K562 (cell line): ENCODE measurements at regions not wholly inside any gene's neighbourhood (a gene's known extent, or its start where the extent isn't known, plus 50 kb on each side); places are given as distances from the start of the nearest gene placed in this dataset.
"Not testable (repeated sequence)": the region's sequence is repeated elsewhere in the genome, so short reads cannot be mapped to it uniquely, and the experiment has no call there.

Source experiments
- ATAC-seq: fragments of 200-7000 bp; cut with Tn5 transposase; 3 replicates; pipeline ENCODE4 v1.9.1; 2020; ENCODE audit warnings: moderate library complexity
- BruUV-seq: library from RNA; stranded (reverse); fragments of 400-500 nt; replicated peaks from 2 replicates; lab custom pipeline; 2021; lab: Mats Ljungman, UMichigan
- CTCF ChIA-PET: fragments of 300-600 bp; formaldehyde crosslinking; extraction: SDS; loops from one replicate; lab custom pipeline; 2021; ENCODE audit warnings: low intra/inter-chr PET ratio; lab: Yijun Ruan, JAX
- POLR2A ChIA-PET: fragments of 300-600, 350-650 bp; sonication (Branson Sonifier 250); formaldehyde crosslinking; extraction: SDS; loops from one replicate; lab custom pipeline; 2021; ENCODE audit warnings: antibody characterized with exemption, inconsistent platforms; lab: Yijun Ruan, JAX
- DNase-seq, 4 experiments: peaks; one replicate each; pipeline versions ENCODE4 v3.0.0 to v3.0.0-alpha.2; 2011 to 2018; ENCODE audit warnings: low spot score in 3 of 4, mixed read lengths in 3 of 4; ENCODE audit errors: extremely low read depth in 1 of 4
- FAIRE-seq: peaks from 2 replicates; lab custom pipeline; 2011; peaks lifted over from hg19 to GRCh38; lab: Jason Lieb, UNC
- H2AFZ ChIP-seq: 2 replicates; pipeline ENCODE4 v1.6.0; 2011; ENCODE audit warnings: low read depth, low read length, control low read depth, inconsistent platforms
- H3K27ac ChIP-seq: fragments of 200-600 bp; 3 replicates; pipeline ENCODE4 v1.8.0; 2011; ENCODE audit warnings: low read depth, mild to moderate bottlenecking, control low read depth, inconsistent platforms, low read length, moderate library complexity, mixed read lengths; ENCODE audit errors: extremely low read depth
- H3K27me3 ChIP-seq, 2 experiments: fragments of 300-600 bp in 1 of 2; 2 replicates in 1 of 2; 3 replicates in 1 of 2; pipeline versions ENCODE4 v1.6.0 to v1.8.0; 2011; ENCODE audit warnings: inconsistent platforms in 2 of 2, low read length in 2 of 2, mild to moderate bottlenecking in 1 of 2, mixed read lengths in 1 of 2, moderate library complexity in 1 of 2; ENCODE audit not compliant: control insufficient read depth in 2 of 2, insufficient read depth in 2 of 2
- H3K36me3 ChIP-seq: fragments of 300-600 bp; 3 replicates; pipeline ENCODE4 v1.8.0; 2011; ENCODE audit warnings: mild to moderate bottlenecking, low read length, inconsistent platforms; ENCODE audit not compliant: control insufficient read depth, insufficient read depth
- H3K4me1 ChIP-seq, 2 experiments: fragments of 200-600 bp in 1 of 2; replicated peaks in 1 of 2; 2 replicates in 1 of 2; 3 replicates in 1 of 2; pipeline versions ENCODE4 v1.5.1 to v1.8.0; 2011; ENCODE audit warnings: inconsistent platforms in 2 of 2, low read length in 2 of 2, mild to moderate bottlenecking in 1 of 2, mixed read lengths in 1 of 2, moderate library complexity in 1 of 2; ENCODE audit not compliant: control insufficient read depth in 2 of 2, insufficient read depth in 2 of 2
- H3K4me2 ChIP-seq: 2 replicates; pipeline ENCODE4 v1.6.1; 2011; ENCODE audit warnings: low read length, control low read depth, inconsistent platforms, mixed read lengths; ENCODE audit not compliant: insufficient read depth
- H3K4me3 ChIP-seq: fragments of 200-600 bp; sonication (generic), shearing (Covaris generic); 2 replicates; pipeline ENCODE4 v1.5.1; 2016; ENCODE audit warnings: control low read depth, inconsistent platforms
- H3K79me2 ChIP-seq: fragments of 200-600 bp; 3 replicates; pipeline ENCODE4 v1.8.0; 2011; ENCODE audit warnings: low read length, inconsistent platforms; ENCODE audit not compliant: control insufficient read depth, insufficient read depth
- H3K9ac ChIP-seq, 2 experiments: 2 replicates each; pipeline versions ENCODE4 v1.6.0 to v1.6.1; 2011; ENCODE audit warnings: low read depth in 2 of 2, low read length in 2 of 2, control low read depth in 1 of 2, inconsistent platforms in 1 of 2, mild to moderate bottlenecking in 1 of 2, mixed read lengths in 1 of 2; ENCODE audit not compliant: insufficient read depth in 1 of 2
- H3K9me1 ChIP-seq: one replicate; pipeline ENCODE4 v1.6.0; 2011; ENCODE audit warnings: inconsistent platforms, mild to moderate bottlenecking, low read length, moderate library complexity; ENCODE audit not compliant: control insufficient read depth, insufficient read depth
- H3K9me3 ChIP-seq: replicated peaks from 2 replicates; pipeline ENCODE4 v1.5.1; 2011; ENCODE audit warnings: low read depth, low read length, inconsistent platforms; ENCODE audit not compliant: control insufficient read depth, insufficient read depth
- H4K20me1 ChIP-seq: replicated peaks from 2 replicates; pipeline ENCODE4 v1.6.1; 2011; ENCODE audit warnings: low read length, inconsistent platforms, mixed read lengths; ENCODE audit not compliant: control insufficient read depth, insufficient read depth
- FOXA3 ChIP-seq, 2 experiments: fragments of 450-650 bp in 1 of 2; sonication (generic) in 1 of 2; formaldehyde crosslinking; IDR thresholded peaks in 1 of 2; conservative IDR thresholded peaks in 1 of 2; 2 replicates each; pipeline versions ENCODE4 v1.4.0 to v1.8.0; 2020 to 2022; ENCODE audit warnings: mild to moderate bottlenecking in 2 of 2, missing genetic modification reagents in 1 of 2
- MBD1 ChIP-seq: fragments of 250-450 bp; sonication (Bioruptor Pico); IDR thresholded peaks from 2 replicates; pipeline ENCODE4 v1.8.0; 2022; ENCODE audit warnings: inconsistent platforms
- PHB ChIP-seq: fragments of 250-450 bp; sonication (Bioruptor Pico); IDR thresholded peaks from 2 replicates; pipeline ENCODE4 v1.5.0; 2021
- RBM25 ChIP-seq: fragments of 200-400 bp; formaldehyde crosslinking; IDR thresholded peaks from 2 replicates; pipeline ENCODE4 v1.6.1; 2018; ENCODE audit warnings: low read length, low read depth, moderate library complexity; ENCODE audit not compliant: severe bottlenecking
- TCF7 ChIP-seq: sonication (generic); IDR thresholded peaks from 2 replicates; pipeline ENCODE4 v1.6.1; 2016; ENCODE audit warnings: antibody characterized with exemption, borderline replicate concordance
- WGBS: fragments of 100-300 bp; shearing (Covaris generic); methylation state at CpG from one replicate; pipeline ENCODE4 v1.1.6; 2016; ENCODE audit warnings: low coverage, mixed read lengths; ENCODE audit not compliant: insufficient coverage; ENCODE audit errors: missing lambda C conversion rate; 5-methylcytosine and 5-hydroxymethylcytosine counted together
- in situ Hi-C: fragments of 300-500 bp; cut with MboI; formaldehyde crosslinking; loops from 4 replicates; pipeline ENCODE4 v1.15.0; 2018; ENCODE audit warnings: inconsistent platforms, mixed read lengths
- intact Hi-C: fragments of 100-400 bp; cut with micrococcal nuclease; formaldehyde crosslinking; loops from 2 replicates; pipeline ENCODE4 v1.14.2; 2022
- TF ChIP-seq, protein P1 (sequence below), 2 experiments: fragments of 200-800 bp in 1 of 2; sonication (Bioruptor generic) in 1 of 2; sonication (generic) in 1 of 2; formaldehyde crosslinking in 1 of 2; IDR thresholded peaks in 1 of 2; conservative IDR thresholded peaks in 1 of 2; 2 replicates each; pipeline versions ENCODE4 v1.5.0 to v1.6.1; 2016 to 2020; ENCODE audit warnings: missing compliant biosample characterization in 1 of 2, missing genetic modification characterization in 1 of 2, missing genetic modification reagents in 1 of 2
- TF ChIP-seq, protein P2 (sequence below): fragments of 250-450 bp; sonication (Bioruptor Pico); IDR thresholded peaks from 2 replicates; pipeline ENCODE4 v1.6.1; 2021; ENCODE audit warnings: mild to moderate bottlenecking

- no peaks in the 10 kb centered on the region for H4K20me1 ChIP-seq
- H3K27ac ChIP-seq: no peak overlapping the region
- peak overlapping the region in 1 of 2 experiments; percentile 21; a peak in 1 of 4 replicates for H3K9ac ChIP-seq
- intact Hi-C loops (no loop called here), in situ Hi-C loops (no loop called here)
- no peak overlapping the region for H3K4me3 ChIP-seq
- ATAC-seq (no peak), DNase-seq (no peak), FAIRE-seq (no peak)
- TF ChIP-seq MBD1: no peak
- TF ChIP-seq RBM25: no peak
- TF ChIP-seq TCF7: no peak
- no peak for TF ChIP-seq FOXA3 (CRISPR knock-in tag; conservative IDR thresholded peaks at IDR 0.05 in 1 of 2, IDR thresholded peaks at IDR 0.05 in 1 of 2)
- TF ChIP-seq, protein P1, sequence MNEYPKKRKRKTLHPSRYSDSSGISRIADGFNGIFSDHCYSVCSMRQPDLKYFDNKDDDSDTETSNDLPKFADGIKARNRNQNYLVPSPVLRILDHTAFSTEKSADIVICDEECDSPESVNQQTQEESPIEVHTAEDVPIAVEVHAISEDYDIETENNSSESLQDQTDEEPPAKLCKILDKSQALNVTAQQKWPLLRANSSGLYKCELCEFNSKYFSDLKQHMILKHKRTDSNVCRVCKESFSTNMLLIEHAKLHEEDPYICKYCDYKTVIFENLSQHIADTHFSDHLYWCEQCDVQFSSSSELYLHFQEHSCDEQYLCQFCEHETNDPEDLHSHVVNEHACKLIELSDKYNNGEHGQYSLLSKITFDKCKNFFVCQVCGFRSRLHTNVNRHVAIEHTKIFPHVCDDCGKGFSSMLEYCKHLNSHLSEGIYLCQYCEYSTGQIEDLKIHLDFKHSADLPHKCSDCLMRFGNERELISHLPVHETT (CRISPR knock-in tag; conservative IDR thresholded peaks at IDR 0.05 in 1 of 2, IDR thresholded peaks at IDR 0.05 in 1 of 2): no peak
- TF ChIP-seq, protein P2, sequence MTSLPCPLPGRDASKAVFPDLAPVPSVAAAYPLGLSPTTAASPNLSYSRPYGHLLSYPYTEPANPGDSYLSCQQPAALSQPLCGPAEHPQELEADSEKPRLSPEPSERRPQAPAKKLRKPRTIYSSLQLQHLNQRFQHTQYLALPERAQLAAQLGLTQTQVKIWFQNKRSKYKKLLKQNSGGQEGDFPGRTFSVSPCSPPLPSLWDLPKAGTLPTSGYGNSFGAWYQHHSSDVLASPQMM (CRISPR knock-in tag): no peak
- TF ChIP-seq PHB: no peak
- ChIA-PET CTCF (no interaction called here), POLR2A (interaction anchor here (0.6 kb wide), 1 partner anchor 660 kb away, joined by 3 read pairs; no protein-coding TSS in a partner anchor)
- no peak overlapping the region for H2AFZ ChIP-seq
- 10% methylated on average over 27 of the region's 28 CpGs for WGBS
- peaks cover 12 to 24% of the 10 kb centered on the region in 2 experiments for H3K4me1 ChIP-seq
- H3K9me3 ChIP-seq: no peaks in the 10 kb centered on the region
- H3K4me2 ChIP-seq: no peak overlapping the region
- H3K36me3 ChIP-seq: no peaks in the 10 kb centered on the region
- H3K27me3 ChIP-seq: peaks cover 32 to 61% of the 10 kb centered on the region in 2 experiments
- BruUV-seq: no TSS peak
- no peaks in the 10 kb centered on the region for H3K9me1 ChIP-seq
- no peaks in the 10 kb centered on the region for H3K79me2 ChIP-seq
Measured at GRCh38 chr11:69205743-69206612, 50.2 kb downstream of the SMIM38 start.

- DNase-seq, H2AFZ ChIP-seq, H3K9me3 ChIP-seq, H3K79me2 ChIP-seq, FAIRE-seq, H3K36me3 ChIP-seq, H3K4me3 ChIP-seq, H3K9ac ChIP-seq, BruUV-seq, intact Hi-C loops, POLR2A ChIA-PET, H3K27ac ChIP-seq, in situ Hi-C loops, H3K9me1 ChIP-seq, ATAC-seq, CTCF ChIA-PET, H4K20me1 ChIP-seq, H3K4me2 ChIP-seq: not testable (repeated sequence)
- Histone ChIP-seq H3K4me1 (peaks cover 14 to 24% of the 10 kb centered on the region in 2 experiments), H3K27me3 (peaks cover 25 to 55% of the 10 kb centered on the region in 2 experiments)
- 5% methylated on average over 7 of the region's 7 CpGs for WGBS
Measured at GRCh38 chr11:69206613-69206965, 50.9 kb downstream of the SMIM38 start.
